Fibroblast of skin of abdomen (primary cell): ENCODE measurements at regions not wholly inside any gene's neighbourhood (a gene's known extent, or its start where the extent isn't known, plus 50 kb on each side); places are given as distances from the start of the nearest gene placed in this dataset.
"Not testable (repeated sequence)": the region's sequence is repeated elsewhere in the genome, so short reads cannot be mapped to it uniquely, and the experiment has no call there.

ENCODE experiments used
- DNase-seq: peaks from one replicate; pipeline ENCODE4 v3.0.0-alpha.2; 2013

- DNase-seq: no peak
Measured at GRCh38 chrX:35622601-35623000, 175.5 kb upstream of the MAGEB16 start.

- DNase-seq: no peak
Measured at GRCh38 chrX:35625714-35626113, 172.4 kb upstream of the MAGEB16 start.

DNA sequence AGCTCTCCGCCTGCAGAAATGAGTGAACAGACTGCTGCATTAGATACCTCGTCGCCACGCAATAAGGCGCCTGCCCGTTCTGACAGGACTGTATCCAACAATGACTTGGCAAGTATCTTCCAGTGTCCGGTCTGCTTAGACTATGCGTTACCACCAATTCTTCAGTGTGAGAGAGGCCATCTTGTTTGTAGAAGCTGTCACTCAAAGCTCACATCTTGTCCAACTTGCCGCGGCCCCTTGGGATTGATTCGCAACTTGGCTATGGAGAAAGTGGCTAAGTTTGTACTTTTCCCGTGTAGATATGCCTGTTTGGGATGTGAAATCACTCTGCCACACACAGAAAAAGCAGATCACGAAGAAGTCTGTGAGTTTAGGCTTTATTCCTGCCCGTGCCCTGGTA, 172.0 kb upstream of the MAGEB16 start:
- no peak for DNase-seq

DNA sequence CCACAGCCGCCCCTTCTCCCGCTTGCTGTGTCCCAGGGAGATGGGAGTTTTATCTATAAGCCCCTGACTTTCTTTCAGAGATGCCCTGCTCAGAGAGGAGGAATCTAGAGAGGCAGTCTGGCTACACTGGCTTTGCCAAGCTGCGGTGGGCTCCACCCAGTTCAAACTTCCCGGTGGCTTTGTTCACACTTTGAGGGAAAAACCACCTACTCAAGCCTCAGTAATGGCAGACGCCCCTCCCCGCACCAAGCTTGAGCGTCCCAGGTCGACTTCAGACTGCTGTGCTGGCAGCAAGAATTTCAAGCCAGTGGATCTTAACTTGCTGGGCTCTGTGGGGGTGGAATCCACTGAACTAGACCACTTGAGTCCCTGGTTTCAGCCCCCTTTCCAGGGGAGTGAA, 162.2 kb upstream of the MAGEB16 start:
- not testable (repeated sequence) for DNase-seq

DNA sequence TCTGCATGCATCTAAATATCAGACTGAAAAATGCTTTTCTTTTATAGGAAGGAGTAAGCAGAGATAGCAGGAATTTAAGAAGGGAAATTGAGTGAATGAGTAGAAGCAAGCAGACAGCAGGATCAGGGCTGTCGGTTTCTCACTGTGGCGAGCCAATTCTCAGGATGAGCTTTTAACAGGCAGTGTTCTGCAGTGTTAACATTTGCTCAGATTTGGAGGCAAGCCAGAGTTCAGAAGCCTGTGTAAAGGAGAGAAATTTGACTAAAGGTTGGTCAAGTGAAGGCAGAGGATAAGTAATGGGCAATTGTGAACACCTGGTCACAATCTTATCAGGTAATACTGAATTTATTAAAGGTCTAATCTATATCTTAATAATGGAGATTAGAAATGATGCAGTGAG, 133.3 kb upstream of the MAGEB16 start:
- DNase-seq: no peak

GRCh38 chrX:35665311-35665710, 132.8 kb upstream of the MAGEB16 start:
- no peak for DNase-seq

GRCh38 chrX:35670889-35671288, 127.3 kb upstream of the MAGEB16 start:
- DNase-seq: no peak

DNA sequence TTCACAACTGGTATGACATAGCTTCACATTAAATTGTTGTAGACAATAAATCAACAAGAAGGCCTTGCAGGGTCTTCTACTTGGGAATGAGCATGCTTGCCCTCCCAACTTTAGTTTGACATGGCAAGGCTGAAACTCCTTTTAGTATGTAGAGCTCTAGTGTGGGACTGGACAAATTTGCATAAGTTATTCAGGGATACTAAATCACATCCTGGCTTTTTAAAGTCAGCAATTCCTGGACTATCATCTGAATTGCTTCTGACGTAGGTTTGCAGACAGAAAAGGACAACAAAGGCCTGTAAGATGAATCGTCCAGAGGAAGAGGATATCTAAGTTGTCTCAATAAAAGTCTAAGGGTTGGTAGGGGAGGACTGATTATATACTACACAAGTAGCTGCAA, 123.0 kb upstream of the MAGEB16 start:
- DNase-seq: no peak

- DNase-seq: no peak
Measured at GRCh38 chrX:35680940-35681346, 117.2 kb upstream of the MAGEB16 start.

DNA sequence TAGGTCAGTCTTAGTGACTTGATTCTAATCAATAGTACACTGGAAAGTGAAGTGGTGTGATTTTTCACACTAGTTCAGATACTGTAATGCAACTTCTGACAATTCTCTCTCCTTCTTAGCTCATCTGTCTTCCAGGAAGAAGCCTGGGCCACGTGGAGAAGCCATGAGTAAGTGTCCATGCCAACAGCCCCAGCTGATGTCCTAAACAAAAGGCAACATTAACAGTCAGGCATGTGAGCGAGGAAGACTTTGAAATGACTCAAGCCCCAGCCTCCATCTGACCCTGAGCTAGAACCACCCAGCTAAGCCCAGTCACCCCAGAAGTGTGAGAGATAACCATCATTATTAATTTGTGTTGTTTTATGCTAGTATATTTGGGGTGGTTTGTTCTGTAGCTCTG, 115.7 kb upstream of the MAGEB16 start:
- no peak for DNase-seq

GRCh38 chrX:35696760-35697234, 101.3 kb upstream of the MAGEB16 start:
- no peak for DNase-seq

GRCh38 chrX:35699642-35700041, 98.5 kb upstream of the MAGEB16 start:
- no peak for DNase-seq

DNA sequence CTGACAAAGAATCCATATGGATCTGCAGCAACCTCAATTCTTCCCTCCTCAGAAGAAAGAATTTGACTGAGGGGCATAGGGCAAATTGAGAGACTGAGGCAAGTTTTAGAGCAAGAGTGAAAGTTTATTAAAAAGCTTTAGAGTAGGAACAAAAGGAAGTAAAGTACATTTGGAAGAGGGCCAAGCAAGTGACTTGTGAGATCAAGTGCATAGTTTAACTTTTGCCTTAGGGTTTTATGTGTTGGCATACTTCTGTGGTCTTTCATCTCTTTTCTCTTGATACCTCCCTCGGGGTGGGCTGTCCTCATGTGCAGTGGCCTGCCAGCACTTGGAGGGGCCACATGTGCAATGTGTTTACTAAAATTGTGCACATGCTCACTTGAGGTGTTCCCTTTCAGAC, 98.0 kb upstream of the MAGEB16 start:
- DNase-seq: no peak

DNA sequence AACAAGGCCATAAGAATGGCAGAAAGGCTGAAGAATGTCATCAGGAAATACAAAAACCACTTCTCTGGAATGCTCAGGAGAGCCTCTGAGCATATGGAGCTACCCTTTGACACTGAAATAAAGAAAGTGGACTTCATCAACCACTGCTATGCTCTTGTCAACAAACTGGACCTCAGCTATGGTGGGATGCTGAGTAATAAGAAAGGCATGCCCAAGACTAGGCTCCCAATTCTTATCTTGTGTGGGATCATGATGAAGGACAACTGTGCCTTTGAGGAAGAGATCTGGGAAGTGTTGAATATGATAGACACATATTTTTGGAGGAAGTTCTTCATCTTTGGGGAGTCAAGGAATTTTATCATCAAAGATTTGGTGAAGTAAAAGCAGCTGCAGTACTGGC, 86.9 kb upstream of the MAGEB16 start:
- DNase-seq: peak; percentile 17

GRCh38 chrX:35722128-35722527, 76.0 kb upstream of the MAGEB16 start:
- DNase-seq: no peak

- DNase-seq: no peak
Measured at GRCh38 chrX:35726176-35726575, 72.0 kb upstream of the MAGEB16 start.

DNA sequence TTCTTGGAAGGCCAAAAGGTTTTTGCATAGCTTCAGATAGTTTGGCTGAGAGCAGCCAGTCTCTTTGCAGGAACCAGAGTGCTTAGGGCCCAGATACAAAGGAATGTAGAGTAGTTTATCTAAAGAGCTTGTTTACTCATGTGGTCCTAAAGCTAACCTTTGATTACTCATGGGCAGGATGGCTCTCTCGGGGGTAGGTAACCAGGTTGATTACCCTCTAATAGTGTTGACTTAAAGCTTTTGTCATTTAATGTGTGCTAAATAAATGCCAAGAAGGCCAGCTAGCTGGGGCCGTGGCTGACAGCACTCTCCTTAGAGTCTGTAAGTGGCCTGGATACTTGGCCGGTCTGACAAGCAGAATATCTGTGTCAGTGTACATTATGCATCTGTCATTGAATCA, 69.7 kb upstream of the MAGEB16 start:
- no peak for DNase-seq

GRCh38 chrX:35733879-35734278, 64.3 kb upstream of the MAGEB16 start:
- no peak for DNase-seq

DNA sequence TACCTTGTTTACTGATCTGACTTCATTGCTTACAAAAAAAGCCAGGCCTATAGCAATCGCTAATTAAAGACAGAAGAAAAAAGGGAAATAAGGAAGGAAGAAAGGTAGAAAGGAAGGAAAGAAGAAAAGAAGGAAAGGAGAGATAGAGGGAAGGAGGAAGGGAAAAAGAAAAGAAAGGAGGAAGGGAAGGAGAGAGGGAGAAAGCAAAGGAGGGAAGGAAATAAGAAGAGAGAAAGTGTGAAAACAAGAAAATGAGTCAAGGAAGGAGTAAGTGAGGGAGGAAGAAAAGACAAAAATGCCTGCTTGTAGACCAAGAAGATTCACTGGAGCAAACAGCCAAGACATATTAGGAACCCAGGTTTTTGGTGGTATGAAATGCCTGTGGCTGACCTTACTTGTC, 57.0 kb upstream of the MAGEB16 start:
- no peak for DNase-seq

DNA sequence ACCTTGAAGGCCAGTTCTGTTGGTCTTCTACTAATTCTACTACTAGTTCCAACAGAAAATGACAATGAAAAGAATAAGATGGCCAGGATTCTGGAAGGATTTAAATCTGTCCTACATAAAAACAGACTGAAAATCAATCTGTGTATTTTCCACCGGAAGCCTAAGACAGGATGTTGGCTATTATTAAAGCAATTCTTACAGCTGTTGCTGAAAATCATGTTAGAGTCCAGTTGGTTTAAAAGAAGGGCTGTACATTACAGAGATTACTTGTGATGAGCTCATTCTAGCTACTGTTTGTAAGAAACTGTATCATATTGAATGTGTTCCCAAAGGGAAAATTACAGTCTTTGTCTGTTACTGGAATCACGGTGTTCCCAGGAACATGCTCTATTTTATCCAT, 54.8 kb upstream of the MAGEB16 start:
- DNase-seq: no peak
